Astrocyte of the hippocampus (primary cell): ENCODE measurements at regions not wholly inside any gene's neighbourhood (a gene's known extent, or its start where the extent isn't known, plus 50 kb on each side); places are given as distances from the start of the nearest gene placed in this dataset.
"Not testable (repeated sequence)": the region's sequence is repeated elsewhere in the genome, so short reads cannot be mapped to it uniquely, and the experiment has no call there.

Experiments
- DNase-seq: peaks from one replicate; pipeline ENCODE4 v3.0.0; 2011; ENCODE audit warnings: low read depth, low spot score

DNA sequence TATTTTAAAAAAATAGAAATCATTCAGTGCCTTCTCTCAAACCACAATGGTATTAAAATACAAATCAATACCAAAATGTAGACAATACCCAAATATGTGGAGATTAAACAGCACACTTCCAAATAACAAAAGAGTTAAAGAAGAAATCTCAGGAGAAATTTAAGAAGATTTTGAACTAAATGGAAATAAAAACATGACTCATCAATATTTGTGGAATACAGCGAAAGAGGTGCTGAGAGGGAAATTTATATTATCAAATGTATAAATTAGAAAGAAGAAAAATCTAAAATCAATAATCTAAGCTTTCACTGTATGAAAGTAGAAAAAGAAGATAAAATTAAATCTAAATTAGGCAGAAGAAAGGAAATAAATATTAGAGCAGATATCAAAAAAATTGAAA, 233.1 kb downstream of the RPIA start:
- DNase-seq, result no peak

DNA sequence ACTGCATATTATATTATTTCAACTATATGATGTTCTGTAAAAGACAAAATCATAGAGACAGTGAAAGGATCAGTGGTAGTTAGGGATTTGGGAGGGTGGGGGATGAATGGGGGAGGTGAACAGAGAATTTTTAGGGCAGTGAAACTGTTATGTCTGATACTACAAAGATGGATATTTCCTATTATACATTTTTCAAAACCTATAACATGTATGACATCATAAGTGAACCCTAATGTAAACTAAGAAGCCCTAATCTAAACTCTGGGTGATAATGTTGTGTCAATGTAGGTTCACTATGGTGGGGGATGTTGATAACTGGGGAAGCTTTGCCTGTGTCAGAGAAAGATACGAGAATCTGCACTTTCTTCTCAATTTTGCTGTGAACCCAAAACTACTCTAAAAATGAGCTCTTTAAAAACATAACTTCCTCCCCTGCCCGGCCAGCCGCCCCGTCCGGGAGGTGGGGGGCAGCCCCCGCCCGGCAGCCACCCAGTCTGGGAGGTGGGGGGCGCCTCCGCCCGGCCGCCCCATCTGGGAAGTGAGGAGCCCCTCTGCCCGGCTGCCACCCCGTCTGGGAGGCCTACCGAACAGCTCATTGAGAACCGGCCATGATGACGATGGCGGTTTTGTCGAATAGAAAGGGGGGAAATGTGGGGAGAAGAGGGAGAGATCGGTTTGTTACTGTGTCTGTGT, 234.4 kb downstream of the RPIA start:
- no peak for DNase-seq

DNA sequence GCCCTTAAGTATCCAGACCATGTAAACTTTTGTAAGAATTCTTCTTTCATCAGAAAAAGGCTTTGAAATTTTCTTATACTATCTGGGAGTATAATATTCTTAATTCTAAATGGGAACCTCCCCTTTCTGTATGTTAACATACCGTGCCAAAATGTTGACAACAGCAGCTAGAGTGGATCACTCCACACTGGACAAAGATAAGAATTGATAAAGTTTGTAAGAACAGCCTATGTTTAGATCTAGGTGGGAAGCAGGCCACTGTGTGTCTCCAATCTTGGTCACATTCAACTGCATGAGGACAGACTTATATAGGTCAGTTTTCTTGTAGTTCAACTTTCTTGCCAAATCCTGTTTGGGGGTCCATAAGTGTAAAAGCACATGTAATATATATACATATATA, 235.7 kb downstream of the RPIA start:
- no peak for DNase-seq

GRCh38 chr2:88930659-88931058, 239.2 kb downstream of the RPIA start:
- DNase-seq, result no peak

DNA sequence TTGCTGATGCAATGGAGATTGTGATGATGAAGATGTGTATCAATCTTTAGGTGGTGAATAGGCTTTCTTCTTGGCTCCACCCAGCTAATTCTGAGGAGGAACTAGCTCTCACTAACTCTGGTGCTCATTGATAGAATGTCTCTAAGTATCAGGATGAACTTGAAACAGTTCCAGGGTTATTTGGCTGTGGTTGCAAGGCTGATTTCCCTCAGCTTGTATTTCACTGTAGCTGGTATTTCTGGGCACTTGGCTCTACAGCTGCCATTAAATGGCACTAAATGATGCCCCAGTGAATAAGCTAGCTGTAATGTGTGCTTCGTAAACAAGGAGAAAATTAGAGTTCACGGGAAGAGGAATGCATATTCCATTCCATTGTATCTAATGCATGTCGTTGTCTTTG, 241.2 kb downstream of the RPIA start:
- DNase-seq, result no peak

DNA sequence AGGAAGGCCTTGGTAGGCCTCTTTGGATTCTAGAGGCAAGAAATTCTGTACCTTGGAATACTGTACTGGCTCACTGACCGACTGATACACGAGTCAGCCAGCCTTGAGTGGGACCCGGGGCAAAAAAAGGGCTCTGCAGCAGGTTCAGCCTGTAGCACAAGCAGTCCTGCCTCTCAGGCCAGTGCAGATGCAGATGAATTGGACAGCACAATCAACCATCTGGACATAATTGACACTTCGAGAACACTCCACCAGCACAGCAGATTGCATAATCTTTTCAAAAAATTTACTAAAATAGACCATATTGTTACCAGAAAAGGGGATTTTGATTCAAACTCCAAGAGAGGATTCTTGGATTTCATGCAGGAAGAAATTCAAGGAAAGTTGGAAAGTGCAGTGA, 241.6 kb downstream of the RPIA start:
- DNase-seq, result no peak

GRCh38 chr2:88933980-88934379, 242.5 kb downstream of the RPIA start:
- no peak for DNase-seq

GRCh38 chr2:88941178-88941577, 249.7 kb downstream of the RPIA start:
- DNase-seq, result not testable (repeated sequence)

DNA sequence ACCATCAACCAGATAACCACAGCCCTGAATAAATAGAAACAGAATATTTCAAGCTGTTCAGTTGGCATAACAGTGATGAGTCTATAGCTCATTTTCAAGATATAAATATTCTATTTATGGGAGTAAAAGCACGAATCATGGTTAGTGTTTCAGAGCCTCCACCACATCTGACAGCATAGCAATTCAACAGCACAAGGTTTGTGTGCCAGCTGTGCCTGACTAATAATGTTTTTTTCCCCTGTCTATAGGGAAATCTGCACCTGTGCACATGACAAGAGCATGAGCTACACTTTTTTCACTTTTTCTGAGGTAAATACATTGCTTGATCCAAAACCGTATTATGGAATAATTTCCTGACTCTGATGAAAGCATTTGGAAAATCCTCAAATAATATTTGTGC, 251.3 kb downstream of the RPIA start:
- DNase-seq, result no peak

DNA sequence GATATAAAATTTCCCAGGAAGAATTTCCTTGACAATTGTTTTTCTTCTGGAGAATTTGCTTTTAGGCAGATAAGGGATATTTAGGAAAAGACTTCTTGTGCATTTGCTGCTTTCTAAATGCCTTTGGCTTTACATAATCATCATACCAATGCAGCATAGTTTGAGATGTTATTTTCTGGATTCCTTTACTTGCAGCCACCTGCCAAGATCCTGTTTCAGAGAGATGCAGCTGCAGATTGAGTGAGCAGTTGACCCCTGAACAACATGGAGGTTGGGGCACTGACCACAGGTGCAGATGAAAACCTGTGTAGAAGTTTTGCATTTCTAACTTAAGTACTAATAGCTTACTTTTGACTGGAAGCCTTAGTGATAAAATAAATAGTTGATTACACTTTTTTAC, 257.9 kb downstream of the RPIA start:
- DNase-seq, result no peak

GRCh38 chr2:88950010-88950409, 258.5 kb downstream of the RPIA start:
- DNase-seq, result no peak

DNA sequence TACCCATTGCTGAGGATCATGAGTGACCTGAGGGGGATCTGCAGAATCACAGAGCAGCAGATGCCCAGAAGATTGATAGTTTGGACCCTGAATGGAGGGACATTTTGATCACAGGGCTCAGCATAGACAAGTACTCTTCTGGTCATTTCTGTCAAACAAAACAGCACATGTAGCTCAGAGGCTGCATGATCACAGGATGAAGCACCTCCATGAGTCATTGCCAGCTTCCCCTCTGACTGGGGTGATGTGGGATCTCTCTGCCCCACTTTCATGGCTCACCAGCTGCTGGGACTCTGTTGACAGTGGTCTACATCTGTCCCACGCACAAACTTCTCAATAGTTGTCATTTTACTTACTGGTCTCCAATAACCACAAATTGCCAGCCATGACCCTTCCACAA, 264.1 kb downstream of the RPIA start:
- no peak for DNase-seq

GRCh38 chr2:88959480-88960204, 268.2 kb downstream of the RPIA start:
- no peak for DNase-seq

- DNase-seq, result not testable (repeated sequence)
Observed at GRCh38 chr2:88961323-88961722, 269.9 kb downstream of the RPIA start.

DNA sequence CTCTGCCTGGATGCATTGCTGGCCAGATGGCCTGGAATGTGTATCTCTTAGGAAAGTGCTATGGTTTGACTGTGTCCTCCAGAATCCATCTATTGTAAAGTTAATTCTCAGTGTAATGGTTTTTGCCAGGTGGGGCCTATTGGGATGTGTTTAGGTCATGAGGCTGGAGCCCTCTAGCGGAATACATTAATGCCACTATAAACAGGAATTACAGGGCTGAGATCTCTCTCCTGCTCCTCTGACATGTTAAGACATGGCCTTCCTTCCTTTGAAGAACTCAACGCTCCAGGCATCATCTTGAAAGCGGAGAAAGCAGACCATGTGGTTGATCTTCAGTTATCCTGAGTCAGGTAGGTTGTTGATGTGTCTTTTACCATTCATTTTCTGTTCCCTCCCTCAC, 276.4 kb downstream of the RPIA start:
- DNase-seq, result no peak

DNA sequence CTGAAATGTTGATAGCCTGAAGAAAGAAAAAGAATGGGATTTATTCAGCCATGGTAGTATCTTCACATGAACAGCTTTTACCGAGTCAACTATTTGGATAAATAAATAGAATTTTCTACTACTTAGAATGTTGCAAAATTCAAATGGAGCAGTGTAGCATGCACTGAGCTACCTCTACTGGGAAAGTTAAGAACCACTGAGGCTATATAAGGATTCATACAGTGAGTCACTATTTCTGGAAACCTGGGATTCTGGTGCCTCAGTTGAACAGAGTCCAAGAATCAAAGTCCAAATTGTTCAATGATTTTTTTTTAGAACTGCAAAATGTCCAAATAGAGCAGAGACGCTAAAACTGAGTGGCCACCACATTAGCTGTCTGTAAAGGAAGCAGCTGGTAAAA, 286.5 kb downstream of the RPIA start:
- not testable (repeated sequence) for DNase-seq

- not testable (repeated sequence) for DNase-seq
Observed at GRCh38 chr2:88978446-88978845, 287.0 kb downstream of the RPIA start.

- not testable (repeated sequence) for DNase-seq
Observed at GRCh38 chr2:88984079-88984478, 292.6 kb downstream of the RPIA start.

GRCh38 chr2:88986721-88987330, 295.4 kb downstream of the RPIA start:
- not testable (repeated sequence) for DNase-seq

- DNase-seq, result not testable (repeated sequence)
Observed at GRCh38 chr2:88988617-88989016, 297.1 kb downstream of the RPIA start.

GRCh38 chr2:88992819-88993218, 301.3 kb downstream of the RPIA start:
- DNase-seq, result not testable (repeated sequence)

DNA sequence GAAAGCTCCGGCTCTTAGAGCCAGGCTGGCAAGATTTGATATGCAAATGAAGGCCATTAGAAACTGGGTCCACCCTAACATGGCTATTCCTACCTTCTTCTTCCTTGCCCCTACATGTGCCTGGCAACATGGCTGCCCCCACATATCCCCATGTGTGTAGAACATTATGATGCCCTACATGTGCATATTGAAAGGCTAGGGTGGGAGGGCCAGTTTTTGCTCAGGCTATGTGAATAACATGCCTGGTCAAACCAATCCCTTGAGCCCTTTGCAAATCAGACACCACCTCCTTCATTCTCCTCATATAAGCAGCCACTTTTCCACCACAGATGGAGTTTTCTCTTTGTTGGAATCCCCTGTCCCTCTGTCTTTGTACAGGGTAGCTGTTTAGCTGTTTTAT, 303.4 kb downstream of the RPIA start:
- DNase-seq, result not testable (repeated sequence)

DNA sequence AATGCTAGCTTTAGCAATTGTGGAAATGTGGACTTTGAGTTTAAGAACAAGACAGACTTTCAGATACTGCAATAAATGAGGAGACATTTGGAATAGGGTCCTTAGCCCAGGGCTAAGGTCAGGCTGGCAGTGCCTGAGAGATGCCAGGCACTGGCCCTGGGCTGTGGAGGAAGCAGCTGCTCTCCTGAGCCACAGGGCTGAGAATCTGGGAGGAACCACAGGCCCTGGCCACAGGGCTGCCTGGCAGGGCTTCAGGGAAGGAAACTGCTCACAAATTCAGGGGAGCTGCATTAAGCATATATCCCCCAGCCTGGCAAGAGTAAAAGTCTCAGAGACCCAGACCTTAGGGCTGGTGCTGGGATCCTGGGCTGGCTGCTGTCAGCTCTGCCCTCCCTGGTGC, 305.1 kb downstream of the RPIA start:
- DNase-seq, result not testable (repeated sequence)
